WTC11 (cell line): ENCODE measurements at regions not wholly inside any gene's neighbourhood (a gene's known extent, or its start where the extent isn't known, plus 50 kb on each side); places are given as distances from the start of the nearest gene placed in this dataset.
A peak's percentile ranks its signal among the peaks of the same experiment; 100 is the strongest.

Source experiments
- ATAC-seq: fragments of 200-7000 bp; cut with Tn5 transposase; 2 replicates; pipeline ENCODE4 v1.10.0; 2021; ENCODE audit warnings: mild to moderate bottlenecking, moderate library complexity
- CTCF ChIA-PET: fragments of 300-600 bp; sonication (Branson Sonifier 250); formaldehyde crosslinking; loops from one replicate; lab custom pipeline; 2021; ENCODE audit warnings: antibody characterized with exemption; lab: Charles Lee
- POLR2A ChIA-PET: fragments of 350-600 bp; sonication (Branson Sonifier 250); formaldehyde crosslinking; loops from one replicate; lab custom pipeline; 2021; ENCODE audit warnings: antibody characterized with exemption; lab: Charles Lee
- DNase-seq: peaks from one replicate; pipeline ENCODE4 v3.0.0; 2021; ENCODE audit warnings: low spot score
- H3K27ac Mint-ChIP-seq: 2 replicates; pipeline ENCODE4 v1.8.0; 2021; ENCODE audit warnings: mixed read lengths
- H3K27me3 Mint-ChIP-seq: 2 replicates; pipeline ENCODE4 v1.8.0; 2021; ENCODE audit warnings: low read depth, mild to moderate bottlenecking, moderate library complexity, mixed read lengths
- H3K36me3 Mint-ChIP-seq: 2 replicates; pipeline ENCODE4 v1.8.0; 2021; ENCODE audit warnings: mixed read lengths
- H3K4me1 Mint-ChIP-seq: 2 replicates; pipeline ENCODE4 v1.8.0; 2022; ENCODE audit warnings: mixed read lengths
- H3K4me3 Mint-ChIP-seq: 2 replicates; pipeline ENCODE4 v1.8.0; 2021; ENCODE audit warnings: mild to moderate bottlenecking, moderate library complexity, mixed read lengths
- H3K9me3 Mint-ChIP-seq: 2 replicates; pipeline ENCODE4 v1.8.0; 2021; ENCODE audit warnings: mixed read lengths
- AFF4 ChIP-seq: sonication (generic); formaldehyde crosslinking; IDR thresholded peaks from 2 replicates; pipeline ENCODE4 v1.8.1; 2023; ENCODE audit warnings: mild to moderate bottlenecking, missing genetic modification reagents, borderline replicate concordance
- ATF1 ChIP-seq: sonication (generic); formaldehyde crosslinking; IDR thresholded peaks from 2 replicates; pipeline ENCODE4 v1.8.1; 2023; ENCODE audit warnings: mild to moderate bottlenecking, moderate library complexity, missing genetic modification reagents
- ETV6 ChIP-seq: sonication (generic); formaldehyde crosslinking; IDR thresholded peaks from 2 replicates; pipeline ENCODE4 v1.8.1; 2022; ENCODE audit warnings: mild to moderate bottlenecking, missing genetic modification reagents
- FOXK1 ChIP-seq: sonication (generic); formaldehyde crosslinking; IDR thresholded peaks from 2 replicates; pipeline ENCODE4 v1.8.0; 2022; ENCODE audit warnings: mild to moderate bottlenecking, moderate library complexity, missing genetic modification reagents
- MXD4 ChIP-seq: fragments of 250-450 bp; sonication (Bioruptor Pico); IDR thresholded peaks from 2 replicates; pipeline ENCODE4 v1.8.0; 2021; ENCODE audit warnings: mild to moderate bottlenecking, moderate library complexity, borderline replicate concordance
- NFATC4 ChIP-seq: fragments of 250-450 bp; sonication (Bioruptor Pico); IDR thresholded peaks from 2 replicates; pipeline ENCODE4 v1.9.0; 2021; ENCODE audit warnings: mild to moderate bottlenecking
- NR2C2 ChIP-seq: sonication (generic); formaldehyde crosslinking; IDR thresholded peaks from 2 replicates; pipeline ENCODE4 v1.8.0; 2022; ENCODE audit warnings: mild to moderate bottlenecking, missing genetic modification reagents
- RORB ChIP-seq: fragments of 250-450 bp; sonication (Bioruptor Pico); IDR thresholded peaks from 2 replicates; pipeline ENCODE4 v1.9.0; 2021; ENCODE audit warnings: mild to moderate bottlenecking
- SOX15 ChIP-seq: fragments of 250-450 bp; sonication (Bioruptor Pico); IDR thresholded peaks from 2 replicates; pipeline ENCODE4 v1.9.0; 2021; ENCODE audit warnings: mild to moderate bottlenecking
- TEAD1 ChIP-seq: sonication (generic); formaldehyde crosslinking; IDR thresholded peaks from 2 replicates; pipeline ENCODE4 v1.8.0; 2022; ENCODE audit warnings: mild to moderate bottlenecking, missing genetic modification reagents
- TP53 ChIP-seq: sonication (generic); formaldehyde crosslinking; IDR thresholded peaks from 2 replicates; pipeline ENCODE4 v1.8.1; 2023; ENCODE audit warnings: mild to moderate bottlenecking, missing genetic modification reagents
- ZBTB43 ChIP-seq: sonication (generic); formaldehyde crosslinking; IDR thresholded peaks from 2 replicates; pipeline ENCODE4 v1.8.1; 2023; ENCODE audit warnings: mild to moderate bottlenecking, missing genetic modification reagents
- ZNF396 ChIP-seq: fragments of 250-450 bp; sonication (Bioruptor Pico); IDR thresholded peaks from 2 replicates; pipeline ENCODE4 v1.8.0; 2021; ENCODE audit warnings: mild to moderate bottlenecking, moderate library complexity, borderline replicate concordance
- ZNF423 ChIP-seq: fragments of 250-450 bp; sonication (Bioruptor Pico); IDR thresholded peaks from 2 replicates; pipeline ENCODE4 v2.1.2; 2022; ENCODE audit warnings: mild to moderate bottlenecking, moderate library complexity
- TF ChIP-seq, protein P1 (sequence below): fragments of 250-450 bp; sonication (Bioruptor Pico); IDR thresholded peaks from 2 replicates; pipeline ENCODE4 v1.9.0; 2021; ENCODE audit warnings: mild to moderate bottlenecking
- TF ChIP-seq, protein P2 (sequence below): fragments of 250-450 bp; sonication (Bioruptor Pico); IDR thresholded peaks from 2 replicates; pipeline ENCODE4 v1.9.0; 2021; ENCODE audit warnings: mild to moderate bottlenecking
- TF ChIP-seq, protein P3 (sequence below): sonication (generic); formaldehyde crosslinking; IDR thresholded peaks from 2 replicates; pipeline ENCODE4 v1.8.1; 2022; ENCODE audit warnings: mild to moderate bottlenecking, moderate library complexity, missing genetic modification reagents
- TF ChIP-seq, protein P4 (sequence below): sonication (generic); formaldehyde crosslinking; IDR thresholded peaks from 2 replicates; pipeline ENCODE4 v1.8.1; 2023; ENCODE audit warnings: mild to moderate bottlenecking, moderate library complexity, missing genetic modification reagents

- Mint-ChIP-seq H3K9me3 (no peaks in the 10 kb centered on the region), H3K4me3 (peak overlapping the region; percentile 21), H3K4me1 (peaks cover 88% of the 10 kb centered on the region), H3K27me3 (no peaks in the 10 kb centered on the region), H3K27ac (peak overlapping the region; percentile 92), H3K36me3 (no peaks in the 10 kb centered on the region)
- ChIA-PET CTCF (interaction anchor here (1.0 to 2.6 kb wide), 8 partner anchors 9 to 160 kb away, joined by 3 to 15 read pairs (median 4); no protein-coding TSS in a partner anchor), POLR2A (no interaction called here)
- TF ChIP-seq ZNF423 (0 out of 2 replicates have a peak, but pooled peaks have one; percentile 22), ETV6 (CRISPR knock-in tag) (0 out of 2 replicates have a peak, but pooled peaks have one; percentile 40), MXD4 (CRISPR knock-in tag) (no peak), TEAD1 (CRISPR knock-in tag) (peak; percentile 48; the same call in 1 of the 2 replicates)
- peak; percentile 87 for ATAC-seq
- no peak for DNase-seq
These were observed 87.2 kb downstream of the FAT3 start for GRCh38 chr11:92311616-92312449.

GRCh38 chr11:92313784-92314183, 89.2 kb downstream of the FAT3 start:
- peak overlapping the region; percentile 87; the same call in 1 of the 2 replicates for H3K27ac Mint-ChIP-seq
- peaks cover 88% of the 10 kb centered on the region for H3K4me1 Mint-ChIP-seq
- H3K36me3 Mint-ChIP-seq: no peaks in the 10 kb centered on the region
- DNase-seq (no peak), ATAC-seq (no peak)
- ChIA-PET CTCF (no interaction called here), POLR2A (no interaction called here)
- no peaks in the 10 kb centered on the region for H3K27me3 Mint-ChIP-seq
- TF ChIP-seq ZNF396 (CRISPR knock-in tag) (no peak), NFATC4 (CRISPR knock-in tag) (no peak), FOXK1 (no peak)
- TF ChIP-seq, protein P1, sequence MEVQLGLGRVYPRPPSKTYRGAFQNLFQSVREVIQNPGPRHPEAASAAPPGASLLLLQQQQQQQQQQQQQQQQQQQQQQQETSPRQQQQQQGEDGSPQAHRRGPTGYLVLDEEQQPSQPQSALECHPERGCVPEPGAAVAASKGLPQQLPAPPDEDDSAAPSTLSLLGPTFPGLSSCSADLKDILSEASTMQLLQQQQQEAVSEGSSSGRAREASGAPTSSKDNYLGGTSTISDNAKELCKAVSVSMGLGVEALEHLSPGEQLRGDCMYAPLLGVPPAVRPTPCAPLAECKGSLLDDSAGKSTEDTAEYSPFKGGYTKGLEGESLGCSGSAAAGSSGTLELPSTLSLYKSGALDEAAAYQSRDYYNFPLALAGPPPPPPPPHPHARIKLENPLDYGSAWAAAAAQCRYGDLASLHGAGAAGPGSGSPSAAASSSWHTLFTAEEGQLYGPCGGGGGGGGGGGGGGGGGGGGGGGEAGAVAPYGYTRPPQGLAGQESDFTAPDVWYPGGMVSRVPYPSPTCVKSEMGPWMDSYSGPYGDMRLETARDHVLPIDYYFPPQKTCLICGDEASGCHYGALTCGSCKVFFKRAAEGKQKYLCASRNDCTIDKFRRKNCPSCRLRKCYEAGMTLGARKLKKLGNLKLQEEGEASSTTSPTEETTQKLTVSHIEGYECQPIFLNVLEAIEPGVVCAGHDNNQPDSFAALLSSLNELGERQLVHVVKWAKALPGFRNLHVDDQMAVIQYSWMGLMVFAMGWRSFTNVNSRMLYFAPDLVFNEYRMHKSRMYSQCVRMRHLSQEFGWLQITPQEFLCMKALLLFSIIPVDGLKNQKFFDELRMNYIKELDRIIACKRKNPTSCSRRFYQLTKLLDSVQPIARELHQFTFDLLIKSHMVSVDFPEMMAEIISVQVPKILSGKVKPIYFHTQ (CRISPR knock-in tag): no peak
- no peaks in the 10 kb centered on the region for H3K9me3 Mint-ChIP-seq
- no peak overlapping the region; the same call in 1 of the 2 replicates for H3K4me3 Mint-ChIP-seq

DNA sequence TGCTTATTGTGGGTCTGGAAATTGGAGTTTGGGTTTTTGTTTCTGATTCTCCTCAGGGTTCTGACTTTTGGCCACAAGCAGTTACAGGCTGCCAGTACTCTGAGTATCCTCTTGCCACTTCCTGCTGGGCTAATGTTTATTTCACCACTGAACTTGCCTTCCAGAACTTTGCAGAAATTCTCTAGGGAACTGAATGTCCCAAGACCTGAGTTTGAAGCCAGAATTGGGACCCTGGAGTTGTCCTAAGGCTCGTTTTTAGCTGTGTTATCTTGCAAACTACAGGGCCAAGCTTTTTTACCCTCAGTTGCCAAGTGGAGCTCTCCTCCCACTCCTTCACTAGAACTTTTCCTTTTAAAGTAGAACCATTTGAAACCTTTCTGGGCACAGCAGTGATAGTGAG, 89.9 kb downstream of the FAT3 start:
- no peak for DNase-seq
- H3K36me3 Mint-ChIP-seq: no peaks in the 10 kb centered on the region
- peak overlapping the region; percentile 87 for H3K27ac Mint-ChIP-seq
- ChIA-PET CTCF (interaction anchor here (1.4 kb wide), 1 partner anchor 27 kb away, joined by 5 read pairs; no protein-coding TSS in a partner anchor), POLR2A (no interaction called here)
- H3K9me3 Mint-ChIP-seq: no peaks in the 10 kb centered on the region
- no peak for ATAC-seq
- no peak overlapping the region for H3K4me3 Mint-ChIP-seq
- H3K4me1 Mint-ChIP-seq: peaks cover 88% of the 10 kb centered on the region
- H3K27me3 Mint-ChIP-seq: no peaks in the 10 kb centered on the region
- TF ChIP-seq ATF1 (CRISPR knock-in tag) (no peak), NR2C2 (CRISPR knock-in tag) (no peak), TP53 (CRISPR knock-in tag) (no peak), AFF4 (no peak), RORB (CRISPR knock-in tag) (no peak), SOX15 (CRISPR knock-in tag) (no peak), ZBTB43 (CRISPR knock-in tag) (no peak)
- TF ChIP-seq, protein P2, sequence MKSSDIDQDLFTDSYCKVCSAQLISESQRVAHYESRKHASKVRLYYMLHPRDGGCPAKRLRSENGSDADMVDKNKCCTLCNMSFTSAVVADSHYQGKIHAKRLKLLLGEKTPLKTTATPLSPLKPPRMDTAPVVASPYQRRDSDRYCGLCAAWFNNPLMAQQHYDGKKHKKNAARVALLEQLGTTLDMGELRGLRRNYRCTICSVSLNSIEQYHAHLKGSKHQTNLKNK (CRISPR knock-in tag): no peak
- TF ChIP-seq, protein P3, sequence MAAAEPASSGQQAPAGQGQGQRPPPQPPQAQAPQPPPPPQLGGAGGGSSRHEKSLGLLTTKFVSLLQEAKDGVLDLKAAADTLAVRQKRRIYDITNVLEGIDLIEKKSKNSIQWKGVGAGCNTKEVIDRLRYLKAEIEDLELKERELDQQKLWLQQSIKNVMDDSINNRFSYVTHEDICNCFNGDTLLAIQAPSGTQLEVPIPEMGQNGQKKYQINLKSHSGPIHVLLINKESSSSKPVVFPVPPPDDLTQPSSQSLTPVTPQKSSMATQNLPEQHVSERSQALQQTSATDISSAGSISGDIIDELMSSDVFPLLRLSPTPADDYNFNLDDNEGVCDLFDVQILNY (CRISPR knock-in tag): no peak
- TF ChIP-seq, protein P4, sequence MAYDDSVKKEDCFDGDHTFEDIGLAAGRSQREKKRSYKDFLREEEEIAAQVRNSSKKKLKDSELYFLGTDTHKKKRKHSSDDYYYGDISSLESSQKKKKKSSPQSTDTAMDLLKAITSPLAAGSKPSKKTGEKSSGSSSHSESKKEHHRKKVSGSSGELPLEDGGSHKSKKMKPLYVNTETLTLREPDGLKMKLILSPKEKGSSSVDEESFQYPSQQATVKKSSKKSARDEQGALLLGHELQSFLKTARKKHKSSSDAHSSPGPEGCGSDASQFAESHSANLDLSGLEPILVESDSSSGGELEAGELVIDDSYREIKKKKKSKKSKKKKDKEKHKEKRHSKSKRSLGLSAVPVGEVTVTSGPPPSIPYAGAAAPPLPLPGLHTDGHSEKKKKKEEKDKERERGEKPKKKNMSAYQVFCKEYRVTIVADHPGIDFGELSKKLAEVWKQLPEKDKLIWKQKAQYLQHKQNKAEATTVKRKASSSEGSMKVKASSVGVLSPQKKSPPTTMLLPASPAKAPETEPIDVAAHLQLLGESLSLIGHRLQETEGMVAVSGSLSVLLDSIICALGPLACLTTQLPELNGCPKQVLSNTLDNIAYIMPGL (CRISPR knock-in tag): no peak
